SK-N-SH (cell line): ENCODE measurements at regions not wholly inside any gene's neighbourhood (a gene's known extent, or its start where the extent isn't known, plus 50 kb on each side); places are given as distances from the start of the nearest gene placed in this dataset.

Source experiments
- EP300 ChIP-seq, 2 experiments: IDR thresholded peaks; 2 replicates each; pipeline versions ENCODE4 v1.4.0 to v1.6.1; 2012; ENCODE audit warnings: borderline replicate concordance in 1 of 2, low read depth in 1 of 2, low read length in 1 of 2
- FOXM1 ChIP-seq: IDR thresholded peaks from 2 replicates; pipeline ENCODE4 v1.4.0; 2012; ENCODE audit warnings: low read depth, mild to moderate bottlenecking
- GABPA ChIP-seq: IDR thresholded peaks from 2 replicates; pipeline ENCODE4 v1.4.0; 2012; ENCODE audit warnings: low read depth, mild to moderate bottlenecking
- POLR2AphosphoS5 ChIP-seq: IDR thresholded peaks from 2 replicates; pipeline ENCODE4 v1.6.1; 2012; ENCODE audit warnings: low read depth, low read length
- RCOR1 ChIP-seq: fragments of 150-350 bp; IDR thresholded peaks from 2 replicates; pipeline ENCODE4 v1.6.1; 2017; ENCODE audit warnings: antibody characterized with exemption, low read length
- RFX5 ChIP-seq: IDR thresholded peaks from 2 replicates; pipeline ENCODE4 v1.6.1; 2012; ENCODE audit warnings: mild to moderate bottlenecking, improper control_type of control experiment, low read length
- TEAD4 ChIP-seq: IDR thresholded peaks from 2 replicates; pipeline ENCODE4 v1.4.0; 2012; ENCODE audit warnings: mild to moderate bottlenecking, borderline replicate concordance; ENCODE audit not compliant: insufficient read depth
- YY1 ChIP-seq: IDR thresholded peaks from 2 replicates; pipeline ENCODE4 v1.4.0; 2012; ENCODE audit warnings: low read depth, mild to moderate bottlenecking
- TF ChIP-seq, protein P1 (sequence below): fragments of 200-600 bp; sonication (generic); IDR thresholded peaks from 2 replicates; pipeline ENCODE4 v1.6.1; 2017; ENCODE audit warnings: antibody characterized with exemption, mild to moderate bottlenecking, moderate library complexity
- TF ChIP-seq, protein P2 (sequence below): IDR thresholded peaks from 2 replicates; pipeline ENCODE4 v1.4.0; 2012; ENCODE audit warnings: low read depth
- TF ChIP-seq, protein P3 (sequence below): fragments of 150-350 bp; IDR thresholded peaks from 2 replicates; pipeline ENCODE4 v1.6.1; 2016; ENCODE audit warnings: mild to moderate bottlenecking, low read depth, low read length

DNA sequence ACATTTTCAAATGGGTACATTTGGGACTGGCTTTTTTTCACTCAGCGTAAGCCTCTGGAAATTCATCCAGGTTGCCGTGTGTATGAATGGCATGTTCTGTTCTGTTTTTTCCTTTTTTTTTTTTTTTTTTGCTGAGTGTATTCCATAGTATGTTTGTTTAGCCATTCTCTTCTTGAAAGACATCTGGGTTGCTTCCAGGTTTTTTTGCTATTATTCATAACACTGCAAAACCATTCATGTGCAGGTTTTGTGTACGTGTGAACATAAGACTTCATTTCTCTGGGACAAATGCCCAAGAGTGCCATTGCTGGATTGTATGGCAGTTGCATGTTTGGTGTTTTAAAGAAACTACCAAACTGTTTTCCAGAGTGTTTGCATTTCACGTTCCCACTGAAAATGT, 335.9 kb upstream of the TNRC6C start:
- TF ChIP-seq, protein P1, sequence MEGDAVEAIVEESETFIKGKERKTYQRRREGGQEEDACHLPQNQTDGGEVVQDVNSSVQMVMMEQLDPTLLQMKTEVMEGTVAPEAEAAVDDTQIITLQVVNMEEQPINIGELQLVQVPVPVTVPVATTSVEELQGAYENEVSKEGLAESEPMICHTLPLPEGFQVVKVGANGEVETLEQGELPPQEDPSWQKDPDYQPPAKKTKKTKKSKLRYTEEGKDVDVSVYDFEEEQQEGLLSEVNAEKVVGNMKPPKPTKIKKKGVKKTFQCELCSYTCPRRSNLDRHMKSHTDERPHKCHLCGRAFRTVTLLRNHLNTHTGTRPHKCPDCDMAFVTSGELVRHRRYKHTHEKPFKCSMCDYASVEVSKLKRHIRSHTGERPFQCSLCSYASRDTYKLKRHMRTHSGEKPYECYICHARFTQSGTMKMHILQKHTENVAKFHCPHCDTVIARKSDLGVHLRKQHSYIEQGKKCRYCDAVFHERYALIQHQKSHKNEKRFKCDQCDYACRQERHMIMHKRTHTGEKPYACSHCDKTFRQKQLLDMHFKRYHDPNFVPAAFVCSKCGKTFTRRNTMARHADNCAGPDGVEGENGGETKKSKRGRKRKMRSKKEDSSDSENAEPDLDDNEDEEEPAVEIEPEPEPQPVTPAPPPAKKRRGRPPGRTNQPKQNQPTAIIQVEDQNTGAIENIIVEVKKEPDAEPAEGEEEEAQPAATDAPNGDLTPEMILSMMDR: no peak
- no peak for TF ChIP-seq YY1
- no peak for TF ChIP-seq POLR2AphosphoS5
- no peak for TF ChIP-seq EP300 (IDR thresholded peaks at IDR 0.05; ENCODE audit: borderline replicate concordance in 1 of 2, low read depth in 1 of 2, low read length in 1 of 2)
- TF ChIP-seq GABPA: no peak
- TF ChIP-seq FOXM1: no peak
- TF ChIP-seq, protein P2, sequence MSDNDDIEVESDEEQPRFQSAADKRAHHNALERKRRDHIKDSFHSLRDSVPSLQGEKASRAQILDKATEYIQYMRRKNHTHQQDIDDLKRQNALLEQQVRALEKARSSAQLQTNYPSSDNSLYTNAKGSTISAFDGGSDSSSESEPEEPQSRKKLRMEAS: no peak
- TF ChIP-seq, protein P3, sequence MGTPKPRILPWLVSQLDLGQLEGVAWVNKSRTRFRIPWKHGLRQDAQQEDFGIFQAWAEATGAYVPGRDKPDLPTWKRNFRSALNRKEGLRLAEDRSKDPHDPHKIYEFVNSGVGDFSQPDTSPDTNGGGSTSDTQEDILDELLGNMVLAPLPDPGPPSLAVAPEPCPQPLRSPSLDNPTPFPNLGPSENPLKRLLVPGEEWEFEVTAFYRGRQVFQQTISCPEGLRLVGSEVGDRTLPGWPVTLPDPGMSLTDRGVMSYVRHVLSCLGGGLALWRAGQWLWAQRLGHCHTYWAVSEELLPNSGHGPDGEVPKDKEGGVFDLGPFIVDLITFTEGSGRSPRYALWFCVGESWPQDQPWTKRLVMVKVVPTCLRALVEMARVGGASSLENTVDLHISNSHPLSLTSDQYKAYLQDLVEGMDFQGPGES: no peak
- TF ChIP-seq RFX5: no peak
- no peak for TF ChIP-seq RCOR1
- TF ChIP-seq TEAD4: no peak
